Psoas muscle (tissue), 7 donors: ENCODE measurements at regions not wholly inside any gene's neighbourhood (a gene's known extent, or its start where the extent isn't known, plus 50 kb on each side); places are given as distances from the start of the nearest gene placed in this dataset.
A peak's percentile ranks its signal among the peaks of the same experiment; 100 is the strongest.

Experiments used
- ATAC-seq, 4 donors: fragments of 200-7000 bp; cut with Tn5 transposase; one replicate each; pipeline ENCODE4 v1.9.1; 2020; ENCODE audit warnings: moderate library complexity in 3 of 4, mild to moderate bottlenecking in 2 of 4
- DNase-seq, 2 donors: peaks; one replicate each; pipeline ENCODE4 v3.0.0-alpha.2; 2020
- H3K27ac ChIP-seq: fragments of 200-600 bp; one replicate; pipeline ENCODE4 v1.8.0; 2022
- H3K27me3 ChIP-seq, 3 donors: fragments of 200-600 bp in 1 of 3; one replicate each; pipeline versions ENCODE4 v1.6.1 to v1.8.0; 2013 to 2022; ENCODE audit warnings: low read length in 2 of 3, mild to moderate bottlenecking in 2 of 3, moderate library complexity in 1 of 3; ENCODE audit not compliant: insufficient read depth in 3 of 3
- H3K36me3 ChIP-seq, 2 donors: fragments of 200-600 bp in 1 of 2; one replicate each; pipeline versions ENCODE4 v1.6.1 to v1.8.0; 2013 to 2022; ENCODE audit warnings: low read depth in 1 of 2, mild to moderate bottlenecking in 1 of 2, moderate library complexity in 1 of 2; ENCODE audit not compliant: insufficient read depth in 1 of 2
- H3K4me1 ChIP-seq: fragments of 200-600 bp; one replicate; pipeline ENCODE4 v1.8.0; 2022
- H3K4me3 ChIP-seq: fragments of 200-600 bp; one replicate; pipeline ENCODE4 v1.8.0; 2022; ENCODE audit warnings: mild to moderate bottlenecking
- H3K9me3 ChIP-seq: fragments of 200-600 bp; one replicate; pipeline ENCODE4 v1.8.0; 2022
- WGBS, 3 donors: extraction: QIAGEN DNeasy Blood & Tissue Kit; methylation state at CpG; one replicate each; pipeline versions ENCODE4 v1.1.6 to v1.1.7; 2013; 5-methylcytosine and 5-hydroxymethylcytosine counted together
- intact Hi-C, 2 donors: fragments of 100-400 bp; cut with DNase I; formaldehyde crosslinking; loops; one replicate each; pipeline versions ENCODE4 v1.11.0 to v1.14.2; 2022
- TF ChIP-seq, protein P1 (sequence below): fragments of 200-600 bp; IDR thresholded peaks from one replicate; pipeline ENCODE4 v1.8.0; 2022; ENCODE audit warnings: antibody characterized with exemption
- donor health status: healthy with polysubstance abuse.
- donor health status: DM: no; HTN: no; CAD: no; lungs with moderate emphysema.
- donor health status: Bipolar disorder and iron deficiency.
- donor health status: healthy.
- donor health status: DM: yes; HTN: yes; CAD: no.
- donor health status: DM: no; HTN: no; CAD: no.
- donor health status: DM: yes; HTN: yes; CAD: no.

DNA sequence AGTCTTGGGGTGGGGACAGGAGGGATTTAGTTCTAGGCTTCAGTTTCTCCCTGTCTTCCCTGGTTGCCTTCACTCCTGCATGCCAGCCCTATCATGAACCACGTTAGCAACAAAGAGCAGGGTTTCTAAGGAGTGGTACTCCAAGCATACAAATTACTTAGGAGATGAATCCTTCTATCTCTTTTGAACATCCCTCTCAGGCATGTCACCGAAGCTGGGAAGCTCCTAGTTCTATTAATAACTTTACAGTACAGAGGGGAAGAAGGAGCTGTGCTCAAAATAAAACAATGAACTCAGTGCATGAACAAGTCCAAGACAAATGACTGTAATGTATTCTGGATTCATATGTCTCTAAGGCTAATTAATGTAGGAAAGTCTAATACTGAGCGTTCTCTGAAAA lies 450.6 kb upstream of the RASGEF1B start:
- no peak overlapping the region for H3K27ac ChIP-seq
- no peaks in the 10 kb centered on the region for H3K36me3 ChIP-seq
- DNase-seq (no peak), ATAC-seq (peak; percentile 76 to 95 (median 85))
- peaks cover 14% of the 10 kb centered on the region for H3K4me1 ChIP-seq
- no peaks in the 10 kb centered on the region for H3K27me3 ChIP-seq
- 24 to 35% (median 31%) methylated on average over 3 of the region's 3 CpGs for WGBS, 3 donors
- intact Hi-C loops, result no loop called here
- no peaks in the 10 kb centered on the region for H3K9me3 ChIP-seq
- TF ChIP-seq, protein P1, sequence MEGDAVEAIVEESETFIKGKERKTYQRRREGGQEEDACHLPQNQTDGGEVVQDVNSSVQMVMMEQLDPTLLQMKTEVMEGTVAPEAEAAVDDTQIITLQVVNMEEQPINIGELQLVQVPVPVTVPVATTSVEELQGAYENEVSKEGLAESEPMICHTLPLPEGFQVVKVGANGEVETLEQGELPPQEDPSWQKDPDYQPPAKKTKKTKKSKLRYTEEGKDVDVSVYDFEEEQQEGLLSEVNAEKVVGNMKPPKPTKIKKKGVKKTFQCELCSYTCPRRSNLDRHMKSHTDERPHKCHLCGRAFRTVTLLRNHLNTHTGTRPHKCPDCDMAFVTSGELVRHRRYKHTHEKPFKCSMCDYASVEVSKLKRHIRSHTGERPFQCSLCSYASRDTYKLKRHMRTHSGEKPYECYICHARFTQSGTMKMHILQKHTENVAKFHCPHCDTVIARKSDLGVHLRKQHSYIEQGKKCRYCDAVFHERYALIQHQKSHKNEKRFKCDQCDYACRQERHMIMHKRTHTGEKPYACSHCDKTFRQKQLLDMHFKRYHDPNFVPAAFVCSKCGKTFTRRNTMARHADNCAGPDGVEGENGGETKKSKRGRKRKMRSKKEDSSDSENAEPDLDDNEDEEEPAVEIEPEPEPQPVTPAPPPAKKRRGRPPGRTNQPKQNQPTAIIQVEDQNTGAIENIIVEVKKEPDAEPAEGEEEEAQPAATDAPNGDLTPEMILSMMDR, result no peak
- no peak overlapping the region for H3K4me3 ChIP-seq

DNA sequence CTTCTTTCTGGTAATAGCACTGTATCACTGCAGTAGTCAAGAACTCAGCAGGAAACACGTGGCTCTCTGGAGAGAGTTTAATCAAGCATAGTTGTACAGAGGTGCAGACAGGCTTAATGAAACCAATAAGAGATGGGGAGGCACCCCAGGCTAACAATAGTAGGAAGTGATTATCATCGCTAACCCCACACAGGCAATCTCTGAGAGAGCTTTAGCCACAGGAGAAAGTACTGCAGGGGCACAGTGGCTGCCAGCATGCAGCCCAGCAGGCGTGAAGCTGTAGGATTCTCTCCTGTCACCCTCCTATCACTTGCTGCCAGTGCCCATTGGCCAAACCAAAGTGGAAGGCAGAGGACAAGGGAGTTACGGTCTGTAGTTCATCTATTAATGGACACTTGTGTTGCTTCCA lies 450.0 kb upstream of the RASGEF1B start:
- H3K36me3 ChIP-seq, result no peaks in the 10 kb centered on the region
- H3K27ac ChIP-seq, result no peak overlapping the region
- no peak for DNase-seq
- intact Hi-C loops, result no loop called here
- TF ChIP-seq, protein P1, result no peak
- WGBS, 3 donors, result 36 to 39% (median 37%) methylated on average over 4 of the region's 4 CpGs
- peak in 2 of 4 donors; percentile 12 to 33 for ATAC-seq
- no peak overlapping the region for H3K4me3 ChIP-seq
- no peaks in the 10 kb centered on the region for H3K27me3 ChIP-seq
- H3K4me1 ChIP-seq, result peaks cover 14% of the 10 kb centered on the region
- no peaks in the 10 kb centered on the region for H3K9me3 ChIP-seq

DNA sequence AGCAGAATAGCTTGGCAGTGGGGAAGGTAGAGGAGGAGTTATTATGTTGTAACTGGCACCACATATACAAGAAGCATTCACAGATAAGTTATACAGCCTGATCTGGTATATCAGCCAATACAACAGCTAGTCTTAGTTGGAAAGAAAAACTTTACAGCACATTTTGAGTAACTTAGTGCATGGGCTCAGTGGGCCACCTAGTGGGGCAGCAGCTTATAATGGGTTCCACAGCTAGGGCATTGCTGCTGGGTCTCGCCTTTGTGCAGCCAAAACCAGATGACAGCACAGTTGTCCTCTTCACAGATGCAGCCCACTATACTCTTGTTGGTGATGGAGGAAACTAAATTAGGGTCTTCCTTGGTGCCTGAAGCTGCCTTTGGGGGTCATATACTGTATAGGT lies 448.1 kb upstream of the RASGEF1B start:
- Histone ChIP-seq H3K27ac (no peak overlapping the region), H3K36me3 (no peaks in the 10 kb centered on the region), H3K9me3 (no peaks in the 10 kb centered on the region), H3K27me3 (no peaks in the 10 kb centered on the region), H3K4me1 (peaks cover 14% of the 10 kb centered on the region), H3K4me3 (no peak overlapping the region)
- DNase-seq (no peak), ATAC-seq (no peak)
- WGBS, 3 donors, result 94 to 100% (median 95%) methylated on average over 1 of the region's 1 CpG
- TF ChIP-seq, protein P1, result no peak
- intact Hi-C loops, result no loop called here

DNA sequence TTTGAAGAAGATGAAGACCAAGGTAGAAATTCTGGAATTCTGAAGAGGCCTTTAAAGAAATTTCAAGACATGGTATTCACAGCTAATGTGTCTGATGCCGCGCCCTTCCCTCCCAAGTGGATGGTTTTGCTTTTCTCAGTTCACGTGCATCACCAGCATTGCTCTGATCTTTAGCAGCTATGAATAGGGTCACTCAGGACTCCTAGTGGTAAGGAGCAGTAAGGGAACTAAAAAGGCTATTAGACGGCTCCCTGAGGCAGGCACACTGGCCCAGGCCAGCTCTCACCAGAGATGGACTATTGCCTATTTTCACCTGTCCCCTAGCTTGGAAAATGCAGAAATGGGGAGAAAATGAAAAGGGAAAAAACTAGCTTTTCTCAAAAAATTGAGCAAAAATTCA lies 447.5 kb upstream of the RASGEF1B start:
- DNase-seq (no peak), ATAC-seq (no peak)
- Histone ChIP-seq H3K27me3 (no peaks in the 10 kb centered on the region), H3K4me1 (peaks cover 14% of the 10 kb centered on the region), H3K4me3 (no peak overlapping the region), H3K36me3 (no peaks in the 10 kb centered on the region), H3K9me3 (no peaks in the 10 kb centered on the region), H3K27ac (no peak overlapping the region)
- intact Hi-C loops, result no loop called here
- 64 to 65% (median 64%) methylated on average over 4 of the region's 4 CpGs for WGBS, 3 donors
- TF ChIP-seq, protein P1, result no peak

DNA sequence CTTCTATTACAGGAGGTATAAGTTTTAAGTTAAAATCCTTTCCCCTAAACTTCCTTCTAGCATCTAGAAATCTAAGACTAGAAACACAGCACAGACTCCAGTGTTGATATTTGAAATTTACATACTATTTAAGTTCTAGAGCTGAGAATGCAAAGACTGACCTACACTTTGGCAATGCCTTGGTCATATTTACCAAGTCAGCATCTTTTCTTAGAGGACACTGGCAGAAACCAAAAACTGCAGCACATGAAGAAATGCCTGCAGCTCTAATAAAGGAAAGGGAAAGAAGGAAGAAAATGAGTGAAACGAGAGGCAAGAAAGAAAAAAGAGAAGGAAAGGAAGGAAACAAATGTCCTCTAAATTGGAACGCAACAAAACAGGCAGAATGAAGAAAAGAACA lies 443.7 kb upstream of the RASGEF1B start:
- Histone ChIP-seq H3K9me3 (no peaks in the 10 kb centered on the region), H3K4me3 (no peak overlapping the region), H3K27me3 (no peaks in the 10 kb centered on the region), H3K4me1 (no peaks in the 10 kb centered on the region), H3K36me3 (no peaks in the 10 kb centered on the region), H3K27ac (no peak overlapping the region)
- ATAC-seq (no peak), DNase-seq (no peak)
- intact Hi-C loops, result no loop called here
- TF ChIP-seq, protein P1, result no peak
- WGBS, 3 donors, result 71 to 77% (median 72%) methylated on average over 2 of the region's 2 CpGs
